Right ventricle myocardium inferior (tissue), 1 donor: ENCODE measurements at regions not wholly inside any gene's neighbourhood (a gene's known extent, or its start where the extent isn't known, plus 50 kb on each side); places are given as distances from the start of the nearest gene placed in this dataset.

ENCODE experiments used
- ATAC-seq: fragments of 200-7000 bp; cut with Tn5 transposase; one replicate; pipeline ENCODE4 v1.9.1; 2020; ENCODE audit warnings: mild to moderate bottlenecking, moderate library complexity
- DNase-seq: peaks from one replicate; pipeline ENCODE4 v3.0.0; 2021; ENCODE audit errors: missing footprints
- intact Hi-C: fragments of 100-400 bp; cut with DNase I; formaldehyde crosslinking; loops from one replicate; pipeline ENCODE4 v1.11.0; 2022
- donor health status: DM: no; HTN: yes; CAD: no; lungs with severe emphysema.

GRCh38 chr3:34367521-34367920 is 569.1 kb downstream of the PDCD6IP start:
- no peak for DNase-seq
- ATAC-seq: no peak
- intact Hi-C loops: no loop called here

GRCh38 chr3:34374521-34374920 is 576.1 kb downstream of the PDCD6IP start:
- DNase-seq (no peak), ATAC-seq (no peak)
- intact Hi-C loops: no loop called here

DNA sequence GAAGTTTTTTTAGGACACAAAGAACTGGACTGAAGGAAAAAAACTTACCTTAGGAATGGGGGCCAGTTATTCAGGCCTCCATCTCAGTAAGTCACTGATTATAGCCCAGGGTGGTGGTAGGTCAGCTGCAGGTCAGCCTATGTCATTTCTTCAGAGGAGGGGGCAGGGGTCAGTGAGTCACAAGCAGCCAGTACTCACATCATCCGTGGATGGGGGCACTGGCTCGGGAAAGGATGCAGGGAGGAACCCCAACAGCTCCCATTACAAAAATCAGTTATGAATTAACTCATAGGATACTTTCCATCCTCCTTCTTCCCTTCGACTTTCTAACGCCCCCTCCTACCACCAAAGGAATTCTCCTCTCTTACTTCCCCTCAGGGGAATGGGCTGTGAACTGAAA is 578.3 kb downstream of the PDCD6IP start:
- DNase-seq (no peak), ATAC-seq (no peak)
- intact Hi-C loops: no loop called here

GRCh38 chr3:34377961-34378360 is 579.5 kb downstream of the PDCD6IP start:
- DNase-seq (no peak), ATAC-seq (no peak)
- intact Hi-C loops: no loop called here

GRCh38 chr3:34381243-34381642 is 582.8 kb downstream of the PDCD6IP start:
- DNase-seq (no peak), ATAC-seq (no peak)
- intact Hi-C loops: no loop called here

- intact Hi-C loops: no loop called here
- ATAC-seq (no peak), DNase-seq (no peak)
Measured at GRCh38 chr3:34382859-34383258, 584.4 kb downstream of the PDCD6IP start.

DNA sequence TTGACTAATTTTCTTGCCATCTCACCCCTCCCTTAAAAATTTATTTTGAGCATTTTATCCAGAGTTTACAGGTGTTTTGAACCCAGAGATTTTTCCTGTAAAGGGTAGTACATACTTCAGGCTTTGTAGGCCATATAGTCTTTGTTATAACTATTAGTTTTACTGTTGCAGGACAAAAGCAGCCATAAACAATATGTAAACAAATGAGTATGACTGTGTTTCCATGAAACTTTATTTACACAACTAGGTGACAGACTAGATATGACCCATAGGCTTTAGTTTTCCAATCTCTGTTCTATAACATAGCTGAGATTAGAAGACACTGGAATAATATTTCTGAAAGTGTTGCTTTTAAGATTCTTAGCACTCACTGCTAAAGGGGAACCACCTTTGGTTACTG is 587.9 kb downstream of the PDCD6IP start:
- DNase-seq: no peak
- no peak for ATAC-seq
- intact Hi-C loops: no loop called here

DNA sequence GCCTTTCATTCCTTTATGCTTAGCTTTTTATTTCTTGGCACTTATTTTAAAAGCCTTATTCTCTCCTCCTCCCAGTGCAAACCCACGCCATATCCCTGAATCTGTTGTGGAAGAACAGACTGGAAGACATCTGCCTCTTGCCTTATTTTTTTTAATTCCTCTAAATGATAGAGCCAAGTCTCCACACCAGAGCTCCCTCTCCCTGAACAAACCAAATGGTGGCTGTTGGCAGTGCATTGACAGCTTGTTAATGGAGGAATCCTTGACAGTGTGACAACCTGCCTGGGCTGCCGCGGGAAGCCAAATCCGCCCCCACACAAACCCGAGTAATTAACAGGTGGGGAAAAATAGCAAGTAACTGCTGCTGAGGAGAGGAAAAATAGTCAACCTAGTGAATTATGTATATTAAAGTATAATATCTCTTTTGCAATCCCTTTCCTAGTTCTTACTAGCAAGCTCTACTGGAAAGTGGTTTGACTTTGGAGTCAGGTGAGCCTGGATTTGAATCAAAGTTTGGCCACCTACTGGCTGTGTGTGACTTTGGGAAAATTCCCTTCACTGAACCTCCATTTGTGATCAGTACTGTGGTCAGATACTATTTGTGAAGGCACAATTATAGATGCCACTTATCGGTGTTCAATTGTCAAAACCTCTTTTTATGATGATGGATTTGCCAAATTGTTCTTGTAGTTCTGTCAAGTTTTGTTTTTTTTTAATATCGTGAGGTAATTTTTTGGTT is 589.6 kb downstream of the PDCD6IP start:
- DNase-seq (no peak), ATAC-seq (peak; percentile 46)
- intact Hi-C loops: no loop called here

GRCh38 chr3:34388830-34389229 is 590.4 kb downstream of the PDCD6IP start:
- DNase-seq (no peak), ATAC-seq (no peak)
- intact Hi-C loops: no loop called here

DNA sequence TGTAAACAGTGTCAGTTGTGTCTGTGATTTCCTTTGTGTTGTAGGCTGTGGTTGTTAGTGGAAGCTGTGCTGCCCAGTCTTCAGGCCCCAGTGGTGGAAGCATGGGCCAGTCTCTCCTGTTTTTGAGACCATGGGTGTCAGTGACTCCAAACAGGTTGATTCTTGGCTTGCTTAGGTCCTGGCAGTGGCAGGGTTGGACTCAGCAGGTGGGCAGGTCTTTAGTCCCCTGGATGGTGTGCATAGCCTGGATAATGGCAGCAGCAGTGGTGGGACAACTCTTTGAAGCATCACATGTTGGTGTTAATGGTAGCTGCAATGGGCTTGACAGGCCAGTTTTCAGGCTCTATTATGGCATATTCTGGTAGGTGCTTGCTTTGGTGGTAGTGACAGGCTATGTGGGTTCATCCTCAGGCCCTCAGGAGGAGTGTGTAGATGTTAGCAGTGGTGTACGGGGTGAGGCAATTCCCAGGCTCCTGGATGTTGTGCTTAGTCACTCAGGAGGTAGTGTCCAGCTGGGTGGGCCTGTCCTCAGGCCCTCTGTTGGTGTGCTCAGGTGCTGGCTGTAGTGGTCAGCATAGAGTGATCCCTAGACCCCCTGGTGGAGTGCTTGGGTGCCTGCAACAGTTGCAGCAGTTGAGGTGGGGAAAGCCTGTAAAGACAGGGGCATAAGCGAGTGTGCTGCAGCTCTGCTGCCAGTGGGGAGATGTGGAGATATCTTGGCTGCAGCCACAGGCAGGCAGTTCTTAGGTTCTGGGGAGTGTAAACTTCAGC is 596.7 kb downstream of the PDCD6IP start:
- DNase-seq: peak; percentile 55
- intact Hi-C loops: no loop called here
- no peak for ATAC-seq

GRCh38 chr3:34396288-34396687 is 597.9 kb downstream of the PDCD6IP start:
- intact Hi-C loops: no loop called here
- no peak for ATAC-seq
- no peak for DNase-seq

DNA sequence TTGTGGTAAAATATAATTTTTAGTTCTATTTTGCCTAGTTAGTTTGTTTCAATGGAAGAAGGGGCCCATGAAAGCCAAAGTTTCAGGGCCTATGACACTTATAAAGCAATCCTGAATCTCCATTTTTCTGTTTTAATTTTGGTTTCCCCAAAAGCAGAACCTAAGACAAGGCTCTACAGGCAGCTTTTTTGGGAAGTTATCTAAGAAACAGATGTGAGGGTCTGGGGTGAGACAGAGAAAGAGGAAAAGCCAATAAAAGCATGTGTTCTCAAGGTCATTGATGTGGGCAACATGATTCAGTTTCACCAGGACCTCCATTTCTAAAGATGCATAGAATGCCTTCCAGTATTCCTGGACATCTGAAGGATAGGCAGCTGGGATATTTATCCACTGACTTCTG is 598.5 kb downstream of the PDCD6IP start:
- no peak for DNase-seq
- intact Hi-C loops: no loop called here
- no peak for ATAC-seq

DNA sequence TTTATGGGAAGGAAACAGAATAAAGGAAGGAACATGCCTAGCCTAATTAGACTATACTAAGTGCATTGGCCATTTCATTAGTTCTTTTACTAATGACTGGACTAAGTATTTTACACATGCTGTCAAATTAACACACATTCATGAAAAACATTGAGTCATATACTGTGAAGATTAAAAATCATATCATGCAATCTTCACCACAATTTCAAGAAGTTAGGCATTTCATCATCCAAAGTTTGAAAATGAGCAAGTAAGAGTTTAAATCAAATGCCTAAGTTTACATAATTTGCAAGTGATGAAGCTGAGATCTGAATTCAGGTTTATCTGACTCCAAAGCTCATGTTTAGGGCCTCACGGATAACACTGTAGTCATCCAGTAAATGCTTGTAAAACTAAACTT is 601.0 kb downstream of the PDCD6IP start:
- no peak for ATAC-seq
- intact Hi-C loops: no loop called here

GRCh38 chr3:34405159-34405558 is 606.7 kb downstream of the PDCD6IP start:
- DNase-seq: no peak
- intact Hi-C loops: no loop called here
- no peak for ATAC-seq

More for the DNA sequence above, 601.0 kb downstream of the PDCD6IP start:
- DNase-seq: no peak

GRCh38 chr3:34407281-34407680 is 608.9 kb downstream of the PDCD6IP start:
- intact Hi-C loops: no loop called here
- DNase-seq (no peak), ATAC-seq (no peak)

DNA sequence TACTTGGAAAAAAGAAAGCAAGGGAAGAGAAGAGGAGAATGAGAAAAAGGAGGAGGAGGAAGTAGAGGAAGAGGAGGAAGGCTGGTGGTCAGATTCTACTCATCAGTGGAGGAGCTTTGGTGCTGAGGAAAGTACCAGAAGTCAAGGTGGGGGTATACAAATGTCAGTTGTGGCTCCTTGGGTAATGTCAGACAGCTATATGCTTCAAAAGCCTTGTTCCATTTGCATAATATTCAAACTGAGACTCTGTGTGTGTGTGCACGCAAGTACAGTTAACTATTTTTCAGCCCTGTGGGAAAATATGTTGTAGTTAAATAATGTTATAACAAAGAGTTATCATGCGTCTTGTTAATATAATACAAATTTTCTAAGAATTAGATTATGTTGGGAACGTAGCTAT is 609.7 kb downstream of the PDCD6IP start:
- DNase-seq (no peak), ATAC-seq (no peak)
- intact Hi-C loops: no loop called here

- intact Hi-C loops: no loop called here
- ATAC-seq (peak; percentile 76), DNase-seq (no peak)
Measured at GRCh38 chr3:34411596-34411995, 613.2 kb downstream of the PDCD6IP start.

DNA sequence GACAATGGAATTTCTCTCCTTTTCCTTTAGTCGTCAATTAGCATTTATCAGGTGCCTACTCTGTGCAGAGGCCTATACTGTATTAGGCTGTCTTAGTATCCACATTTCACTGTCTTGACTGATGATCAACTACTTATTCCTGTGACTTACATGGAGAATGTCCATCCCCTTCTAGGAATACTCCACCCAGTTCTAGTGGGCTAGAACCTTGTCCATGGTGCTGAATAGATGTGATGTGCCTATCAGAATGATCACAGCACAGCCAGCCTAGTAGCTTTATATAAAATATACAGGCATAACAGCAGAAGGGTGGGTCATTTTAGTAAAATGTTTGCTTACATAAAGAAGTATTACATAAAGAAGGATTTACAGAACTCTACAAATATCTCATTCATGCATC is 621.4 kb downstream of the PDCD6IP start:
- intact Hi-C loops: no loop called here
- no peak for DNase-seq
- ATAC-seq: no peak

DNA sequence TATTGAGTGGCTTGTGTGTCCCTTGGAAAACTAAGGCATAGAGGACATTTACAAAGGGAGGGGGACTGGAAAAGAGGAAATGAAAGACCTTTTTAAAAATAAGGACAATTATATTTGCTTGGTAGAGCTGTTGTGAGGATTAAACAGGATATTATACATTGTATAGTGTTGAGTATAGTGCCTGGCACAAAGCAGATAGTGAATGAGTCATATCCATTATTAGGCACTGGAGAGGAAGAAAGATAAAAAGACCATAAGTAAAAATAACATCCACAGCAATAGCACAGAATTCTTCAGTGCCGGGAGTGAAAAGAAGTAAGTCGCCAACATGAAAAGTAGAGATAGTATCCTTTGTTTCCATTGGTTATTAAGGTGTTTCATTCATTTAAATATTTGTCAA is 623.3 kb downstream of the PDCD6IP start:
- intact Hi-C loops: no loop called here
- DNase-seq: no peak
- ATAC-seq: peak; percentile 39

- DNase-seq: no peak
- ATAC-seq: no peak
- intact Hi-C loops: no loop called here
Measured at GRCh38 chr3:34439796-34440195, 641.4 kb downstream of the PDCD6IP start.

GRCh38 chr3:34444137-34444536 is 645.7 kb downstream of the PDCD6IP start:
- DNase-seq (no peak), ATAC-seq (no peak)
- intact Hi-C loops: no loop called here
